ENCODE measurements at regions not wholly inside any gene's neighbourhood (a gene's known extent, or its start where the extent isn't known, plus 50 kb on each side); places are given as distances from the start of the nearest gene placed in this dataset.
A peak's percentile ranks its signal among the peaks of the same experiment; 100 is the strongest.
"Not testable (repeated sequence)": the region's sequence is repeated elsewhere in the genome, so short reads cannot be mapped to it uniquely, and the experiment has no call there.

DNA sequence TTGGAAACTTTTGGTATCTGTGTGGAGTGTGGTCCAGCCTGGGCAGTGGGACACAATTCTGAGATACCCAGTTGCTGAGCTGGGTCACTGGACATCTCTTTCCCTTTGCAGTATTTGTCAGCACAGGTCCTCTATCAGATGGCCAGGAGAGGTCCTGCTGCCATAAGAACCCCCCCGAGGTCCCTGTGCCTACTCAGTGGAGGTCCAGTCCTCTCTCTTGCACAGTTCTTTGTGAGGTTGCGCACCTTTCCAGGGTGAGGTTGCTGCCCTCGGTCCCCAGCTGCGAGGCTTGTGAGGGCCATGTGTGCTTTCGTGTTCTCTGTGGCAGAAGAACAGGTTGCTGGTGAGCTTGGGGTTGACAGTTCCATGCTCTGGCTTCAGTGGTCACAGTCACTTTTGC, 320.6 kb downstream of the QKI start:
- WGBS = 97% methylated on average over 5 of the region's 5 CpGs

GRCh38 chr6:163733061-163733460, 318.5 kb downstream of the QKI start:
- Histone ChIP-seq H3K4me2 (ENCODE audit: low read length, poor library complexity, severe bottlenecking) (no peak overlapping the region), H4K91ac (ENCODE audit: low read length) (no peak overlapping the region), H3K4ac (ENCODE audit: low read depth in 1 of 2, low read length in 2 of 2) (no peak overlapping the region), H2BK15ac (ENCODE audit: low read depth, poor library complexity, severe bottlenecking) (no peak overlapping the region), H3K27ac (ENCODE audit: low read length, poor library complexity, severe bottlenecking) (no peak overlapping the region), H2BK120ac (ENCODE audit: low read depth, low read length) (no peak overlapping the region), H3K9me3 (ENCODE audit: control insufficient read depth, low read length) (no peaks in the 10 kb centered on the region), H3K9ac (ENCODE audit: low read length) (no peak overlapping the region), H2AFZ (ENCODE audit: low read depth, low read length) (no peak overlapping the region), H2BK12ac (ENCODE audit: low read length in 2 of 2) (no peak overlapping the region), H3K14ac (ENCODE audit: low read length in 2 of 2) (no peak overlapping the region), H2BK5ac (ENCODE audit: low read depth, low read length, poor library complexity, severe bottlenecking) (no peak overlapping the region), H2AK5ac (ENCODE audit: low read length, severe bottlenecking) (no peak overlapping the region), H4K8ac (ENCODE audit: low read length) (no peak overlapping the region), H3K4me1 (ENCODE audit: control insufficient read depth, insufficient read depth, low read depth, low read length) (peaks cover 5% of the 10 kb centered on the region), H3K27me3 (ENCODE audit: control insufficient read depth in 1 of 2, insufficient read depth in 1 of 2, low read length in 2 of 2) (peaks cover 0 to 8% of the 10 kb centered on the region in 2 experiments), H3K36me3 (ENCODE audit: control insufficient read depth in 1 of 2, insufficient read depth in 2 of 2, low read depth in 1 of 2, low read length in 2 of 2) (no peaks in the 10 kb centered on the region), H3K79me1 (replicated peaks; ENCODE audit: low read length, poor library complexity, severe bottlenecking) (no peaks in the 10 kb centered on the region), H3K18ac (ENCODE audit: low read depth in 1 of 2, low read length in 2 of 2) (no peak overlapping the region), H3K23ac (ENCODE audit: low read length in 2 of 2) (no peak overlapping the region), H3K4me3 (ENCODE audit: insufficient read depth in 1 of 2, low read depth in 1 of 2, low read length in 2 of 2) (no peak overlapping the region)
- DNase-seq = no peak
- 100% methylated on average over 2 of the region's 2 CpGs for WGBS

More for the DNA sequence above, 320.6 kb downstream of the QKI start:
- no peak overlapping the region for H2BK15ac ChIP-seq (ENCODE audit: low read depth, poor library complexity, severe bottlenecking)
- no peak overlapping the region for H3K4ac ChIP-seq (ENCODE audit: low read depth in 1 of 2, low read length in 2 of 2)
- H3K14ac ChIP-seq (ENCODE audit: low read length in 2 of 2) = no peak overlapping the region
- no peak overlapping the region for H2BK120ac ChIP-seq (ENCODE audit: low read depth, low read length)
- no peak overlapping the region for H3K4me2 ChIP-seq (ENCODE audit: low read length, poor library complexity, severe bottlenecking)
- no peak overlapping the region for H4K8ac ChIP-seq (ENCODE audit: low read length)
- no peaks in the 10 kb centered on the region for H3K36me3 ChIP-seq (ENCODE audit: control insufficient read depth in 1 of 2, insufficient read depth in 2 of 2, low read depth in 1 of 2, low read length in 2 of 2)
- H2AFZ ChIP-seq (ENCODE audit: low read depth, low read length) = no peak overlapping the region
- no peak overlapping the region for H2BK5ac ChIP-seq (ENCODE audit: low read depth, low read length, poor library complexity, severe bottlenecking)
- H3K27ac ChIP-seq (ENCODE audit: low read length, poor library complexity, severe bottlenecking) = no peak overlapping the region
- H3K18ac ChIP-seq (ENCODE audit: low read depth in 1 of 2, low read length in 2 of 2) = no peak overlapping the region
- H2AK5ac ChIP-seq (ENCODE audit: low read length, severe bottlenecking) = no peak overlapping the region
- H3K4me1 ChIP-seq (ENCODE audit: control insufficient read depth, insufficient read depth, low read depth, low read length) = peaks cover 6% of the 10 kb centered on the region
- peaks cover 0 to 8% of the 10 kb centered on the region in 2 experiments for H3K27me3 ChIP-seq (ENCODE audit: control insufficient read depth in 1 of 2, insufficient read depth in 1 of 2, low read length in 2 of 2)
- H2BK12ac ChIP-seq (ENCODE audit: low read length in 2 of 2) = peak overlapping the region in 1 of 2 experiments; percentile 70
- no peak overlapping the region for H4K91ac ChIP-seq (ENCODE audit: low read length)
- DNase-seq = no peak
- H3K23ac ChIP-seq (ENCODE audit: low read length in 2 of 2) = no peak overlapping the region
- no peaks in the 10 kb centered on the region for H3K9me3 ChIP-seq (ENCODE audit: control insufficient read depth, low read length)
- no peaks in the 10 kb centered on the region for H3K79me1 ChIP-seq (replicated peaks; ENCODE audit: low read length, poor library complexity, severe bottlenecking)
- H3K4me3 ChIP-seq (ENCODE audit: insufficient read depth in 1 of 2, low read depth in 1 of 2, low read length in 2 of 2) = no peak overlapping the region
- H3K9ac ChIP-seq (ENCODE audit: low read length) = no peak overlapping the region

GRCh38 chr6:163732479-163732878, 318.0 kb downstream of the QKI start:
- H4K8ac ChIP-seq (ENCODE audit: low read length) = no peak overlapping the region

DNA sequence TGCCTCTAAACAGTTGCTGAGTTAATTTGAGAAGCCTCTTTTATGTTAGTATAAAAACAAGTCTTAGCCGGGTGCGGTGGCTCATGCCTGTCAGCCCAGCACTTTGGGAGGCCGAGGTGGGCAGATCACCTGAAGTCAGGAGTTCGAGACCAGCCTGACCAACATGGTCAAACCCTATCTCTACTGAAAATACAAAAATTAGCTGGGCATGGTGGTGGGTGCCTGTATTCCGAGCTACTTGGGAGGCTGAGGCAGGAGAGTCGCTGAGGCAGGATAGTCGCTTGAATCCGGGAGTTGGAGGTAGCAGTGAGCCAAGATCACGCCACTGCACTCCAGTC, 317.5 kb downstream of the QKI start:
- DNase-seq; H3K4me3 ChIP-seq (ENCODE audit: insufficient read depth in 1 of 2, low read depth in 1 of 2, low read length in 2 of 2); H3K4me1 ChIP-seq (ENCODE audit: control insufficient read depth, insufficient read depth, low read depth, low read length); H3K27ac ChIP-seq (ENCODE audit: low read length, poor library complexity, severe bottlenecking); H3K9ac ChIP-seq (ENCODE audit: low read length); H2AK5ac ChIP-seq (ENCODE audit: low read length, severe bottlenecking); H3K79me1 ChIP-seq (replicated peaks; ENCODE audit: low read length, poor library complexity, severe bottlenecking); H3K9me3 ChIP-seq (ENCODE audit: control insufficient read depth, low read length); H2BK120ac ChIP-seq (ENCODE audit: low read depth, low read length); H4K91ac ChIP-seq (ENCODE audit: low read length); H3K36me3 ChIP-seq (ENCODE audit: control insufficient read depth in 1 of 2, insufficient read depth in 2 of 2, low read depth in 1 of 2, low read length in 2 of 2); H2BK15ac ChIP-seq (ENCODE audit: low read depth, poor library complexity, severe bottlenecking); H3K27me3 ChIP-seq (ENCODE audit: control insufficient read depth in 1 of 2, insufficient read depth in 1 of 2, low read length in 2 of 2); H2BK12ac ChIP-seq (ENCODE audit: low read length in 2 of 2); H3K23ac ChIP-seq (ENCODE audit: low read length in 2 of 2); H4K8ac ChIP-seq (ENCODE audit: low read length); H3K4me2 ChIP-seq (ENCODE audit: low read length, poor library complexity, severe bottlenecking); H3K4ac ChIP-seq (ENCODE audit: low read depth in 1 of 2, low read length in 2 of 2); H2AFZ ChIP-seq (ENCODE audit: low read depth, low read length); H3K18ac ChIP-seq (ENCODE audit: low read depth in 1 of 2, low read length in 2 of 2); H2BK5ac ChIP-seq (ENCODE audit: low read depth, low read length, poor library complexity, severe bottlenecking); H3K14ac ChIP-seq (ENCODE audit: low read length in 2 of 2): not testable (repeated sequence)
- WGBS = 96% methylated on average over 5 of the region's 9 CpGs

More at GRCh38 chr6:163732479-163732878, 318.0 kb downstream of the QKI start:
- H4K91ac ChIP-seq (ENCODE audit: low read length) = no peak overlapping the region
- no peak for DNase-seq
- H3K36me3 ChIP-seq (ENCODE audit: control insufficient read depth in 1 of 2, insufficient read depth in 2 of 2, low read depth in 1 of 2, low read length in 2 of 2) = no peaks in the 10 kb centered on the region
- no peak overlapping the region for H3K23ac ChIP-seq (ENCODE audit: low read length in 2 of 2)
- H3K27me3 ChIP-seq (ENCODE audit: control insufficient read depth in 1 of 2, insufficient read depth in 1 of 2, low read length in 2 of 2) = peaks cover 0 to 8% of the 10 kb centered on the region in 2 experiments
- no peak overlapping the region for H2BK12ac ChIP-seq (ENCODE audit: low read length in 2 of 2)
- WGBS = 90% methylated on average over 3 of the region's 3 CpGs
- H3K4me2 ChIP-seq (ENCODE audit: low read length, poor library complexity, severe bottlenecking) = no peak overlapping the region
- no peak overlapping the region for H2BK5ac ChIP-seq (ENCODE audit: low read depth, low read length, poor library complexity, severe bottlenecking)
- H3K79me1 ChIP-seq (replicated peaks; ENCODE audit: low read length, poor library complexity, severe bottlenecking) = no peaks in the 10 kb centered on the region
- no peak overlapping the region for H3K14ac ChIP-seq (ENCODE audit: low read length in 2 of 2)
- H2AFZ ChIP-seq (ENCODE audit: low read depth, low read length) = no peak overlapping the region
- H3K27ac ChIP-seq (ENCODE audit: low read length, poor library complexity, severe bottlenecking) = no peak overlapping the region
- no peaks in the 10 kb centered on the region for H3K9me3 ChIP-seq (ENCODE audit: control insufficient read depth, low read length)
- no peak overlapping the region for H2BK15ac ChIP-seq (ENCODE audit: low read depth, poor library complexity, severe bottlenecking)
- no peak overlapping the region for H3K4me3 ChIP-seq (ENCODE audit: insufficient read depth in 1 of 2, low read depth in 1 of 2, low read length in 2 of 2)
- no peak overlapping the region for H3K18ac ChIP-seq (ENCODE audit: low read depth in 1 of 2, low read length in 2 of 2)
- H3K4me1 ChIP-seq (ENCODE audit: control insufficient read depth, insufficient read depth, low read depth, low read length) = peaks cover 5% of the 10 kb centered on the region
- no peak overlapping the region for H3K9ac ChIP-seq (ENCODE audit: low read length)
- H3K4ac ChIP-seq (ENCODE audit: low read depth in 1 of 2, low read length in 2 of 2) = no peak overlapping the region
- no peak overlapping the region for H2AK5ac ChIP-seq (ENCODE audit: low read length, severe bottlenecking)
- no peak overlapping the region for H2BK120ac ChIP-seq (ENCODE audit: low read depth, low read length)
